ENCODE measurements at regions not wholly inside any gene's neighbourhood (a gene's known extent, or its start where the extent isn't known, plus 50 kb on each side); places are given as distances from the start of the nearest gene placed in this dataset.

GRCh38 chr13:111855191-111855590 lies 211.8 kb upstream of the SOX1 start:
- intact Hi-C loops (cut with micrococcal nuclease) = no loop called here
- ChIA-PET POLR2A (no interaction called here), CTCF (no interaction called here)
- no peak overlapping the region for H3K4me3 Mint-ChIP-seq
- TF ChIP-seq CTCF (IDR thresholded peaks at IDR 0.05) = no peak
- DNase-seq (no peak), ATAC-seq (ENCODE audit: low read depth) (no peak)
- no peaks in the 10 kb centered on the region for H3K9me3 Mint-ChIP-seq
- H3K27me3 Mint-ChIP-seq = peaks cover 1% of the 10 kb centered on the region
- no peak overlapping the region for H3K27ac Mint-ChIP-seq
- H3K36me3 Mint-ChIP-seq (ENCODE audit: low read depth) = no peaks in the 10 kb centered on the region
- no peaks in the 10 kb centered on the region for H3K4me1 Mint-ChIP-seq

- H3K27ac Mint-ChIP-seq = no peak overlapping the region
- no peaks in the 10 kb centered on the region for H3K4me1 Mint-ChIP-seq
- H3K4me3 Mint-ChIP-seq = no peak overlapping the region
- ATAC-seq (ENCODE audit: low read depth) = no peak
- no peak for DNase-seq
- H3K9me3 Mint-ChIP-seq = peaks cover 3% of the 10 kb centered on the region
- TF ChIP-seq CTCF (IDR thresholded peaks at IDR 0.05) = no peak
- ChIA-PET CTCF (no interaction called here), POLR2A (no interaction called here)
- H3K27me3 Mint-ChIP-seq = peaks cover 1% of the 10 kb centered on the region
- no peaks in the 10 kb centered on the region for H3K36me3 Mint-ChIP-seq (ENCODE audit: low read depth)
- intact Hi-C loops (cut with micrococcal nuclease) = no loop called here
Observed at GRCh38 chr13:111855786-111856185, 211.2 kb upstream of the SOX1 start.

GRCh38 chr13:111856571-111856970 lies 210.4 kb upstream of the SOX1 start:
- Mint-ChIP-seq H3K9me3 (peaks cover 3% of the 10 kb centered on the region), H3K4me1 (no peaks in the 10 kb centered on the region), H3K4me3 (no peak overlapping the region), H3K36me3 (ENCODE audit: low read depth) (no peaks in the 10 kb centered on the region), H3K27me3 (peaks cover 1% of the 10 kb centered on the region), H3K27ac (no peak overlapping the region)
- TF ChIP-seq CTCF (IDR thresholded peaks at IDR 0.05) = no peak
- no peak for DNase-seq
- ChIA-PET CTCF (no interaction called here), POLR2A (no interaction called here)
- intact Hi-C loops (cut with micrococcal nuclease) = no loop called here
- no peak for ATAC-seq (ENCODE audit: low read depth)

DNA sequence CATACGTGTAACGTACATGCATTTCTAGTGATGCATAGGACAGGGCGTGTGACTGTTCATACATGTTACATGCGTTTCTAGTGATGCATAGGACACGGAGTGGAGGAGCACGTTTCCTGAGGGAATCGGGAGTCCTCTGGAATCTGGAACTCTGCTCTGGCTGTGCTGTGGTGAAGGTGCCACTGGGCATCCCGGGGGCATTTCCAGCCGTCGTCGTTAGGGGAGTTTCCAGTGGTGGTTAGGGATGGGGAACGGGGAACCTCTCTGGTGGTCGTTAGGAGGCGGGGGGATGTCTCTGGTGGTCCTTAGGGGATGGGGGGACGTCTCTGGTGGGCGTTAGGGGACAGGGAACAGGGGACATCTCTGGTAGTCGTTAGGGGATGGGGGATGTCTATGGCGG lies 209.6 kb upstream of the SOX1 start:
- Mint-ChIP-seq H3K4me3 (no peak overlapping the region), H3K36me3 (ENCODE audit: low read depth) (no peaks in the 10 kb centered on the region), H3K27me3 (peaks cover 1% of the 10 kb centered on the region), H3K27ac (no peak overlapping the region), H3K4me1 (no peaks in the 10 kb centered on the region), H3K9me3 (peaks cover 3% of the 10 kb centered on the region)
- ChIA-PET CTCF (no interaction called here), POLR2A (no interaction called here)
- TF ChIP-seq CTCF (IDR thresholded peaks at IDR 0.05) = no peak
- DNase-seq = no peak
- intact Hi-C loops (cut with micrococcal nuclease) = no loop called here
- ATAC-seq (ENCODE audit: low read depth) = no peak

GRCh38 chr13:111857846-111858560 lies 208.9 kb upstream of the SOX1 start:
- ATAC-seq (ENCODE audit: low read depth) (no peak), DNase-seq (no peak)
- ChIA-PET CTCF (no interaction called here), POLR2A (no interaction called here)
- H3K27me3 Mint-ChIP-seq = peaks cover 1% of the 10 kb centered on the region
- no peaks in the 10 kb centered on the region for H3K36me3 Mint-ChIP-seq (ENCODE audit: low read depth)
- no peak overlapping the region for H3K4me3 Mint-ChIP-seq
- no peaks in the 10 kb centered on the region for H3K4me1 Mint-ChIP-seq
- H3K9me3 Mint-ChIP-seq = peaks cover 3% of the 10 kb centered on the region
- no peak overlapping the region for H3K27ac Mint-ChIP-seq
- intact Hi-C loops (cut with micrococcal nuclease) = no loop called here
- no peak for TF ChIP-seq CTCF (IDR thresholded peaks at IDR 0.05)
